DLD1 (cell line): ENCODE measurements at regions not wholly inside any gene's neighbourhood (a gene's known extent, or its start where the extent isn't known, plus 50 kb on each side); places are given as distances from the start of the nearest gene placed in this dataset.
"Not testable (repeated sequence)": the region's sequence is repeated elsewhere in the genome, so short reads cannot be mapped to it uniquely, and the experiment has no call there.

Experiments used
- in situ Hi-C: cut with HindIII; loops from 2 replicates; pipeline ENCODE4 v1.10.0; 2017; ENCODE audit warnings: low sequenced_read_pairs

DNA sequence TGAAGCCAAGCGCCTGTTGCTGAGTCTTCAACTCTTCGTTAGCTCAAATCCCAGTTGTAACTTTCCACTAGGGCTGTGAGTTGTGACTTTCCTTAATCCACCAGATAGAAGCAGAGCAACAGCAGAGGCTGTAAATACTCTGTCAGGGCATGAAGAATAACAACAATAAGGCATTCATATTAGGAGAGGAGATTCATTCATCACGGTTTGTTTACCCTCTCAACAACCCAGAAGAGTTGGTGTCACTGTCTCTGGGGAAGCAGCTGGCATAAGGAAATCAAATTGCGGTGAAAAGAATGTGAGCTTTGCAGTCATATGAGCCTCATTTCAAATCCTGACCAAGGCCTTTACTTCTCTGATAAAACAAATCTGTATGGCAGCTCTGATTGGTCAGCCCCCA lies 184.8 kb downstream of the SHQ1 start:
- in situ Hi-C loops: loop anchor here (10.0 kb wide), 1 partner anchor 231 kb away; no protein-coding TSS in a partner anchor

DNA sequence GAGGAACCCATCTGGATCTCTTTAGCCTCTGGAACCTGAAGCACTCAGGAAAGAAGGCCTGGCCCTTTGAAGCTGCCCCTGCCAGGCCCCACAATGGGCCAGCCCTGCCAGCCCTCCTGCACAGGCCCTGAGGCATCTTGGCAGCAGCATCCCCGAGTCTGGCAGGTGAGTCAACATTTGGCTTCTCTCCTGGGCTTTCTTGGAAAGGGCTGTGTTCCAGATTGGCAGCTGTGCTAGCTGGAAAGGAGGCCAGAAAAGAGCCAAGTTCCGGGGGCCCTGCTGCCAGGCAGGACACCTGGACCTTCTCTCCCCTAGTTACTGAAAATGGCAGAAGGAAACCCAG lies 187.2 kb downstream of the SHQ1 start:
- in situ Hi-C loops: loop anchor here (10.0 kb wide), 1 partner anchor 234 kb away; no protein-coding TSS in a partner anchor

DNA sequence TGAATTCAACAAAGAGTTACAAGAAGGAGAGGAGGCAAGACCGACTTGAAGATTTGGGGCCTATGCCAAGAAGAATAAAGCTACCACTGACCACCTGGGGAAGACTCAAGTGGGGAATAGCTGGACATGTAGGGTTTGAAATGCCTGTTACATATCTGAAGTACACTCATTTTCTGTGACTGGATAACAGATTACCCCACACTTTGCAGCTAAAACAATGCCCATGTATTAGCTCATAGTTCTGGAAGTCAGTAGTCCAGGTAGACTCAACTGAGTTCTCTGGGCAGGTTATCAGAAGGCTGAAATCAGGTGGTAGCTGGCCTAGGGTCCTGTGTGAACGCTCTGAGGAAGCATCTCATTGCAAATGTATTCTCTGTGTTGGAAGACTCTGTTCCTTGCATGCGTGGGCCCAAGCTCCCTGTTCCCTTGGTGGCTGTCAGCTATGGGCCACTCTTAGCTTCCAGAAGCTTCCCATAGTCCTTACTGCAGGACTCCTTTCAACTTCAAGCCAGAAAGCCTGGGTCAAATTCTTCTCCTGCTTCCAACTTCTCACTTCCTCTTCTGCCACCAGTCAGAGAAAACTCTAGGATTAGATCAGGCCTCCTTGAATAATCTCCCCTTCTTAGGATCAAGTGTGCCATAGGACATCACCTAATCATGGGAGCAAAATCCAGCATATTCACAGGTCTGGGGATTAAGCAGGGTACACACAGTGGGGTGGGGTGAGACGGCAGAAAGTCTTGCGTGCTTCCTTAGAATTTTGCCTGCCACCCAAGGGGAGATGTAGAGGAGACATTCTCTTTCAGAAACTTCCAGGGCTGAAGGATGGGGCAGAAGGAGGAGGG lies 187.8 kb downstream of the SHQ1 start:
- in situ Hi-C loops: loop anchor here (10.0 kb wide), 1 partner anchor 234 kb away; no protein-coding TSS in a partner anchor

DNA sequence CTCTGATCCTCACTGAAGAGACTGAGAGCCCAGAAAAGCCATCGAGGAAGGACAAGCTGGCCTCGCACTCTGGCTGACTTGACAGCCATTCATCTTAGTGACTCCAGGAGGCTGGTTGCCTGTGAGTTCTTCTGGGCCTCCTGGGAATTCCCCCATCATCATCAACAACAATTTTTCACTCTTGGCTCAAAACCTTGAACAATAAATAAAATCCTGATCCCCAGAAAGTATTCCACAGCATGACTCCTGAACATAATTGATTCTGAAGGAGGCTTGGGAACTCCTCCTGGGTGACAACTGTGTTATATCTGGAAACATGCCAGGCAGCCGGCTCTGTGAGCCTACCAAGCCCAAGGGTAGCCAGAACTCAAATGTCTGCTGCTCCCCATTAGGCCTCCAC lies 188.6 kb downstream of the SHQ1 start:
- in situ Hi-C loops: no loop called here

DNA sequence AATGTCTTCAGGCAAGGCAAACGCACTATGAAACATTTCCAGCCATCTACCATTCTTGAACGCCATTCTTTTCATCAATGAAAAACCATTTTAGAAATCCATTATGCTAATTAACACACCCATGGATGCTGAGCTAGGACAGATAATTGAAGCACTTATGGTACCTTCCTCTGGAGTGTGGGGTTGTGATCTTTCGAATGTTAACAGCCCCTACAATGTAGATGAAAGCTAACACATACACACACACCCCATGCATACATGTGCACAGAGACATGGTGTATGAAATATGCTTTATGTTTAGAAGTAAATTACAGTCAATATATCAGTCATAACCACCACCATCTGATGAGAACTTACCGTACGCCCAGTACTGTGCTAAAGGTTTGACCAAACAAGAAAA lies 189.1 kb downstream of the SHQ1 start:
- in situ Hi-C loops: no loop called here

DNA sequence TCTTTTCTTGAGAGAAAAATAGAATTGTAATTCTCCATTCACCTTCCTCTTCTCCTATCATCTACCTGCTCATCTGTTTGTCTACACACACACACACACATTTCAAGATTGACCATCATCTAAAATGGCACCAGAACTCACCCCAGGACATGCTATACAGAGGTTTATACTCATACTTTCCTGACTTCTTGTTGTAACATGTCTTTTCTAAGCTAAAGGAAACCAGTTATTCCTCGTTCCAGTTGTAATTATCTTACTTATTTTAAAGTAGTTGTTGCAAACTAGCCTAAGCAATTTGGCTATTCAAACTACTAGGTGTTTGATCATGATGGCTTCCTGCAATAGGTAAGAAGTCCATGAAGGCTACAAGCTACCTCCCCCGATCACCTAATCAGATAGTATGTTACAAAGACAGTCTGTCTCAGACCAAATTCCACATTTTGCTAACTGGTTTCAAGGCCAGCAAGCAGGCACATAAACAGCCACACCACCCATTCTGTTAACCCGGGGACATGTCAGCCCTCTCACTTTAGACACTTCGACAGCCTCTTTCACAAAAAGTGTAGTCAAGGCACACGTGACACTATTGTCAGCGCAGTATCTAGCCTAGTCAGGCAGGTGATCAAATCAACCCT lies 189.7 kb downstream of the SHQ1 start:
- in situ Hi-C loops: no loop called here

DNA sequence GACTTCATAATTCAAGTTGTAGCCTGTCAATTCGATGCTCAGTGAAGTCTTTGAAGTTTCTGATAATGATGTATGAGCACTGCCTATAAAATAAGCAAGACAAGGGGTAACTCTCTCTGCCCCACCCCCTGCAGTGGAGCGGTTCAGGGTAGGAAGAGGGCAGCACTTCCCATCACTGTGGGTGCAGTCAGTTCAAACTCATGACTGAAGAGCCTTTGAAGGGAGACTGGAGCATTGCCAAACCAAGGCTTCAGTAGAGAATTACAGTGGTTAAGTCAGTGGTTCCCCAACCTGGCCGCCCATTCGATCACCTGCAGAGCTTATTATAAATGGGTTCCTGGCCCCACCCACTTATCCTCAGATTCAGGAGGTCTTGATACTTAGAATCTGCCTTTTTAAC lies 190.6 kb downstream of the SHQ1 start:
- in situ Hi-C loops: no loop called here

DNA sequence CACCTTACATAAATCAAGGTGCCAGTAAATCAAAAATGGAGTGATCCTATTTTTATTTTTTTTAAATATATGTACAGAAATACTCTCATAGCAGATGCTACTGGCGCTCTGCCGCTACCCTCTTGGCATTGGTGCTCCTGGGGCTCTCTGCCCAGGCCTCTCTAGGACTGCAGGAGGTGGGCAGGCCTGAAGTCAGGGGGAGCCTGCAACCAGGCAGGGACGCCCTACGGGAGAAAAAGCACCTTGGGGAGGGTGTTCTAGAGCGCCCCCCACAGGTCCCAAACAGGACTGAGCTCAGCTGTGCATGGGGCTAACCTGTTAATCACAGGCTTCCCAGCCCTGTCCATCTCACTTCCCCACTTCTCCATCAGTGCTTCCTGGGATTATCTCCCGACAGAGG lies 192.5 kb downstream of the SHQ1 start:
- in situ Hi-C loops: no loop called here

DNA sequence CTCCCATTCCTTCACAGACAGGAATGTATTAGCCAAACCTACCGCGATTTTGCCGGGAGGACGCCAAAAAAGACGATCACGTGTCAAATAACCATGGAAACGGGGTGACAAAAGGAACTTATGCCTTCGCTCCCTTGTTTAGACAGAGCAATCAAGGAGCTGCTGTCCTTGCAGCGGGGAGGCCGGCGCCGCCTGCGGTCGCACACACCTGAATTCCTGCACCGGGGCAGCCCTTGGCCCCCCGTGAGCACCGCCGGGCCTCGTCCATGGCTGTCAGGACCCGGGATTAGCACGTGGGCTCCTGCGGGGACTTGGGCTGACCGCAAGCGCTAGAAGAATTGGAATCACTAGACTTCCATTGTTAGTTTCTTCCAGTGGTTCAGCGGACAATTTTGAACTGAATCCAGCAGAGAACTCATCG lies 193.1 kb downstream of the SHQ1 start:
- in situ Hi-C loops: no loop called here

DNA sequence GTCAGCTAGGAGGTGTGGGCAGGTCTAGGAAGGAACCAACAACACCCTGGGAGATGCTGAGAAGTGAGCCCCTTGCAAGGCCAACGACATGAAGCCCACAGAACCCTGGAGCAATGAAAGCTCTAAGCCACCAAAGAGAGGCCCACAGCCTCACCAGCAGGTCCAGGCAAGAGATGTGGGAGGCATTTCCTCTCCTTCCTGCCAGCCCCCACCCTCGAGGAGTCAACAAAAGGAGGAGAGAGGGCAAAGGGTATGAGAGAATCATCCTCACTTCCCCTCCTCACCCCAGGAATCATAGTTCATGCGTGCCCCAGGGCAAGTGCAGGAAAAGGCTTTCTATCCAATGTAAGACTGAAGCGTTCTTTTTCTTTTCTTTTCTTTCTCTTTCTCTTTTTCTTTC lies 195.8 kb downstream of the SHQ1 start:
- in situ Hi-C loops: no loop called here

DNA sequence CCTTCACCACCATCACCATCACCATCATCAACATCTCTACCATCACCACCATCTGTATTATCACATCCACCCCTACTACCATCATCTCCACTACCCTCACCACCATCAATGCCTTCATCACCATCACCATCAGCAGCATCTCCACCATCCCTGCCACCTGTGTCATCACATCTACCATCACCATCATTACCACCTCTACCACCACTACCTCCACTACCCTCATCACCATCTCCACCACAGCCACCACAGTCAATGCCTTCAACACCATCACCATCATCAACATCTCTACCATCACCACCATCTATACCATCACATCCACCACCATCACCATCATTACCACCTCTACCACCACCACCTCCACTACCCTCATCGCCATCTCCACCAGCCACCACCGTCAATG lies 196.7 kb downstream of the SHQ1 start:
- in situ Hi-C loops: no loop called here

DNA sequence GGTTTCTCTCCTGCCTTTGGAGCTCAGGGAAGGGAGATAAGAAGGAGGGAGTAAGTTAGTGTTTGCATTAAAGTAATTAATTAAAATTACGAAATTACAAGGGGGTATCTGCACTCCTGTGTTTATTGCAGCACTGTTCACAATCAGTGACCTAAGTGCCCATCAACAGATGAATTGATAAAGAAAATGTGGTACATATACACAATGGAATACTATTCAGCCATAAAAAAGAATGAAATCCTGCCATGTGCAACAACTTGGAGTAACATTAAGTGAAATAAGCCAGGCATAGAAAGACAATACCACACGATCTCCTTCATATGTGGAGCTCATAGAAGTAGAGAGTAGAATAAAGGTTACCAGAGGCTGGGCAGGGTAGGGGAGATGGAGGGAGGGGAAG lies 202.0 kb downstream of the SHQ1 start:
- in situ Hi-C loops: no loop called here

DNA sequence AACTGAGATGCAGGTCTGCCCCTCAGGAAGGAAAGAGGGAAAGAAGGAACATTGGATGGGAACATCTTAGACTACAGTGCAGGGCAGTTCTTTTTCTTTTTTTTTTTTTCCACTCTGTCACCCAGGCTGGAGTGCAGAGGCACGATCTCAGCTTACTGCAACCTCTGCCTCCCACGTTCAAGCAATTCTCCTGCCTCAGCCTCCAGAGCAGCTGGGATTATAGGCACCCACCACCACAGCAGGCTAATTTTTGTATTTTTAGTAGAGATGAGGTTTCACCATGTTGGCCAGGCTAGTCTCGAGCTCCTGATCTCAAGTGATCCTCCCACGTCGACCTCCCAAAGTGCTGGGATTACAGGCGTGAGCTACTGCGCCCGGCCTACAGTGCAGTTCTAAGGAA lies 204.6 kb downstream of the SHQ1 start:
- in situ Hi-C loops: not testable (repeated sequence)

DNA sequence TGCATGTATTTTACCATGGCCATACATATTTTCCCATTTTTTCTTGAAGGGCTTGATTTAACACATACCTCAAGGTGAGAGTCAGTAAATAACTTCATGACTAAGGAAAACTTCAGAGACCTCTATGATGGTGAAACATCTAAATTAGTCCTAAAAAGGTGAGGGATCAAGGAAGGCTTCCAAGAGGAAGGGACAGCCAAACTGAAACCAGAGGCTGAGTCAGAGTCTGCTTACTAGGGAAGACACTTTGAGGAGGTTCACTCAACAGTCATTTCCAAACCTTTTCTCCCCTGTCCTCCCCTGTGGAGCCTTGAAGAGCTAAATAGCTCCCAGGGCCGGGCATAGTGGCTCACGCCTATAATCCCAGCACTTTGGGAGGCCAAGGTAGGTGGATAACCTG lies 206.6 kb downstream of the SHQ1 start:
- in situ Hi-C loops: no loop called here

DNA sequence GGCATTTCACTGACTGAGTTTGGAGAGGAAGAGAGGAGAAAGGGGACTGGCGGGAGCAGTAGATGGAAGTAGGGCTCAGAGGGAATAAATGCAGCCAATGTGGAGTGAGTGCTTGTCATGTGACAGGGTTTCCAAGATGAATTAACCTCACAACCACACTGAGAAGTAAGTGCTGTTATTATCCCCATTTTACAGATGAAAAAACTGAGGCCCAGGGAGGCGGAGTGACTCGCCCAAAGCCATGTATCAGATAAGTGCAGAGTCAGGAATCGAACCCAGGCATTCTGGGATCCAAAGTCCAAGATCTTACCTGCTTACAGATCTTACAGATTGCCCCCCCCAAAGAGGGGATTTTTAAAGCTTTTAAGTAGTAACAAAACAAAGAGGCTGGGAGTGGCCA lies 207.2 kb downstream of the SHQ1 start:
- in situ Hi-C loops: no loop called here

DNA sequence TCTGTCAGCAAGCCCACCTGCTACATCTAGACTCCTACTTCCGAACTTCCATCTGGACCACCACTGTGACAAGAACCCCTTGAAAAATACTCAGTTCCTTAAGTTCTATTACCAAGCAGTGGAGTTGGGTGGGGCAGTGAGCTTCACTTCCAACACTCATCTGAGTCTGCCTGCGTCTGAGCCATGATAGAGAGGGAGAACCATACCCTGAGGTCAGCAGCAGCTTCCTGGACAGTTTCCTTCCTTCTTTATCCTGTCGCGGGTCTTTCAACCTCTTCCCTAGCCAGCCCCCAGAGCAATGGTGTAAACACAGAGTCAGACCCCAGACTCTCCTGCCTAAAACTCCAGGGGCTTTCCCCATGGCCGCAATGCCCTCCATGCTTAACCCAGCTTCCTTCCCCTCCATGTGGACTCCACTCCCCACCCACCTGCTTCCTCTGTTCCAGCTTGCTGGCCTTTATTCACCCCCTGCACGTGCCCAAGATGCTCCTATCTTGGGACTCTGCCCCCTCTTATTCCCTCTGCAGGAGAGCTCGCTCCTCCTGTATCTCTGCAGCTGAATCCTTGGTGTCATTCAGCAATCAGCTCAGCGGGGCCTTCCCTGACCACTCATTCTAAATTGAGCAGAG lies 211.2 kb downstream of the SHQ1 start:
- in situ Hi-C loops: no loop called here

DNA sequence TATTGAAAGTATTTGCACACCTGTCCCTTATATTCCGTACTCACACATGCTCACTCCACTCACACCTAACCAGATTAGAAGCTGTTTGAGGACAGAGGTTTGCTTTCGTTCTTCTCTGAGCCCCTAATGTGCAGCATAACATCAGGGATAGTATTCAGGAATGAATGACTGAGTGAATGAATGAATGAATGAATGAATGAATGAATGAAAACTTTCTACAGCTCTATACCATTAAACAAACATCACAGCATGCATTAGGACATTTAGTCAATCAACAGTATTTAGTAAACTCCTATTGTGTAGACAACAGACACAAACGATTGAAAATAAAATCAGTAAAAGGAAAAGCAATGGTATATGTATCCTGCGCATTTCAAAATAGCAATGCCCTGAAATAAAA lies 212.7 kb downstream of the SHQ1 start:
- in situ Hi-C loops: no loop called here

DNA sequence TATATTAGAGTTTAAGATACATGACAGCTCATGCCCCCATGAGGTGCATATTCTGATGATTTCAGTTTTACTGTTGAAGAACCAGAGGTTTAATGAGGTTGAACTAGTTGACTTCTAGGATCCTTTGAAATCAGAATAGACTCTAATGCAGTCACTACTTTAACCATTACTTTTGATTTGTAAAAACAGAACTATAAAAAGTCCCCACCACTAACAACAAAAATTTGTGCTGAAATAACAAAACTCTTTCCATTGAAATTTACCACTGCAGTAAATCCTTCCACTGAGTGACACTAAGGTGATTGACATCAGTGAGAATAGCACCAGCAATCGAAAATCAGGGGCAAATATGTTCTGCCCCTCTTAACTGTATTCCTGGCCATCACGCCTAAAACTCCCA lies 214.1 kb downstream of the SHQ1 start:
- in situ Hi-C loops: no loop called here

DNA sequence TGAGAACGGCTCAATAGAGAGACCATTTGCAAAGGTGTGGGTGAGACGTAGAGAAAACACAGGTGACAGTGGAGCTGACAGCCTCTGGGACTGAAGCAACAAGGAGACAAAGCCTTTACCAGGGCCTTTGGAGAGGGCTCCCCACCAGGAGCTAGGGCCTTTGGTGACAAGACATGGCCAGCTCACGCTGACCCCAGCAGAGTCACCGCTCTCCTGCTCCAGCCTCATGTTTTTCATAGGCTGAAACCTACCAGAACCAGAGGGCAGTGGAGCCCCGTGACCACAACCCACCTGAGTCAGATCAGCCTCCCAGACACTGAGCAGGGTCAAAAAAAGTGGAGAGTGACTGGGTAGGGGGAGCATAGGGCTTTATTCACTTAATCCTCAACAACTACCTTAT lies 214.7 kb downstream of the SHQ1 start:
- in situ Hi-C loops: no loop called here

DNA sequence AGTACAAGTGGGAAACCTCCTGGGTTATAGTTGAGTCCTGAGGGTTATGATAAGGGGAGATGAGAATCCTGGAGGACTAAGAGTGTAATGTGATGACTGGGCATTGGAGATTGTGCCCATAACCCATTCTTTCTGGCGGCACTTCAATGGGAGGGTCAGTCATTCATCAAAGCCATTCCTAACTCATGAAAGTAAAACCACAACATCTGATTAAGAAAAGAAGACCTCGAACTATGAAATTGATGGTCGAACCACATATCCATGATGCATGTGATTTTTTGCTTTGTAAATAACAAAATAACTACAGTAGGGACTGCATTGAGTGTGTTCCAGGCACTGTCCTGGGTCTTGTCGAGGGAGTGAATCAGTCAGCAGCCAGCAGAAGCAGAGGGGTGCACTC lies 215.1 kb downstream of the SHQ1 start:
- in situ Hi-C loops: no loop called here

DNA sequence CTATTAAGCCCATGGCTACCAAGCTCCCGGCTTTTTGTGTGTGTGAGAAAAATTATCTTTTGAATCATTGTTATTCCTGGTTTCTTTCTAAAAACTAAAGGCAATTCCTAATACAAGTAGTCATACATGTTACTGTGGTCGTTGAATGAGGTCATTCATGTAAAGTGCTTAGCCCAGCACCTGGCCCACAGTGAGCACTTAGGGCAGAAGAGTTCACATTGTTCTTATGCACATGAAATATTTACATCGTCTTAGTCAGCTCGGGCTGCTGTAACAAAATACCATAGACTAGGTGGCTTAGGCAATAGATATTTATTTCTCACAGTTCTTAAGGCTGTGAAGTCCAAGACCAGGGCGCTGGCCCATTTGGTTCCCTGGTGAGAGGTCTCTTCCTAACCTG lies 216.1 kb downstream of the SHQ1 start:
- in situ Hi-C loops: no loop called here

DNA sequence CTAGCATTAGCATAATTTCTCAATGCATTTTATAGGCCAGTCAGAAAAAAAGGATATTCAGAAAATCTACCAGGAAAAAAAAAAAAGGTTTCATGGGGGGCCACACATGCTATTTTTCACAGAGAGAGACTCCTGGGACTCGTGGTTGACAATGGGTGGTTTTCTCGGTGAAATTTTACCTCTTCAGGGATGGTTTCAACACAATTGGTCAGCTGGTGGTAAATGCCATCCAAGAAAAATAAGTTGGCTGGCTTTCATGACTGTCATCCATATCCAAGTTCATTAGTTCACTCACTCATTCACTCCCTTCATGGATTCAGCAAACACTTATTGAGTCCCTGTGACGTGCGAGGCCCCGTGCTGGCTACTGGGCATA lies 217.3 kb downstream of the SHQ1 start:
- in situ Hi-C loops: no loop called here
